Sigmoid colon (tissue), 4 donors: ENCODE measurements at regions not wholly inside any gene's neighbourhood (a gene's known extent, or its start where the extent isn't known, plus 50 kb on each side); places are given as distances from the start of the nearest gene placed in this dataset.

Source experiments
- CTCF ChIP-seq, 4 experiments: fragments of 450-650 bp in 3 of 4; fragments of 200-600 bp in 1 of 4; IDR thresholded peaks; one replicate each; pipeline ENCODE4 v1.5.1; 2016 to 2019; ENCODE audit warnings: antibody characterized with exemption in 4 of 4, mild to moderate bottlenecking in 3 of 4, moderate library complexity in 2 of 4
- EP300 ChIP-seq, 4 donors: sonication (generic); formaldehyde crosslinking; IDR thresholded peaks; one replicate each; pipeline ENCODE4 v1.6.1; 2017; ENCODE audit warnings: antibody characterized with exemption in 4 of 4
- POLR2AphosphoS5 ChIP-seq, 4 donors: sonication (generic); formaldehyde crosslinking; IDR thresholded peaks; one replicate each; pipeline ENCODE4 v1.6.1; 2017; ENCODE audit warnings: antibody characterized with exemption in 4 of 4

GRCh38 chr6:86203044-86203443, 560.4 kb upstream of the SYNCRIP start:
- TF ChIP-seq CTCF (IDR thresholded peaks at IDR 0.05) (no peak), EP300 (IDR thresholded peaks at IDR 0.05) (no peak), POLR2AphosphoS5 (IDR thresholded peaks at IDR 0.05) (no peak)
